ENCODE measurements at regions not wholly inside any gene's neighbourhood (a gene's known extent, or its start where the extent isn't known, plus 50 kb on each side); places are given as distances from the start of the nearest gene placed in this dataset.
A peak's percentile ranks its signal among the peaks of the same experiment; 100 is the strongest.
"Not testable (repeated sequence)": the region's sequence is repeated elsewhere in the genome, so short reads cannot be mapped to it uniquely, and the experiment has no call there.

- no peak for DNase-seq
Measured at GRCh38 chr13:46463719-46464118, 76.7 kb upstream of the RUBCNL start.

- not testable (repeated sequence) for DNase-seq
Measured at GRCh38 chr13:46460223-46460622, 73.2 kb upstream of the RUBCNL start.

- not testable (repeated sequence) for DNase-seq
Measured at GRCh38 chr13:46457255-46457654, 70.2 kb upstream of the RUBCNL start.

- DNase-seq: peak; percentile 82
Measured at GRCh38 chr13:46455924-46456323, 68.9 kb upstream of the RUBCNL start.

GRCh38 chr13:46451145-46451544, 64.1 kb upstream of the RUBCNL start:
- not testable (repeated sequence) for DNase-seq

- not testable (repeated sequence) for DNase-seq
Measured at GRCh38 chr13:46449949-46450348, 62.9 kb upstream of the RUBCNL start.

GRCh38 chr13:46448148-46448547, 61.1 kb upstream of the RUBCNL start:
- not testable (repeated sequence) for DNase-seq

- DNase-seq: not testable (repeated sequence)
Measured at GRCh38 chr13:46437808-46438404, 50.9 kb upstream of the RUBCNL start.

Measured in MV-4-11 (cell line).